LNCaP clone FGC (cell line): ENCODE measurements at regions not wholly inside any gene's neighbourhood (a gene's known extent, or its start where the extent isn't known, plus 50 kb on each side); places are given as distances from the start of the nearest gene placed in this dataset.

Experiments
- DNase-seq: peaks from one replicate; pipeline ENCODE4 v3.0.0-alpha.2; 2011; ENCODE audit warnings: low read depth
- H3K4me3 ChIP-seq: 2 replicates; pipeline ENCODE4 v1.5.1; 2011; ENCODE audit warnings: mild to moderate bottlenecking, low read depth, low read length, control low read depth
- CTCF ChIP-seq: IDR thresholded peaks from 2 replicates; pipeline ENCODE4 v1.5.1; 2012; ENCODE audit warnings: mild to moderate bottlenecking; ENCODE audit not compliant: control insufficient read depth, insufficient read depth; ENCODE audit errors: extremely low read depth

GRCh38 chr18:4821801-4822200, 366.7 kb upstream of the DLGAP1 start:
- no peak for DNase-seq
- no peak for TF ChIP-seq CTCF

GRCh38 chr18:4817665-4818064, 362.6 kb upstream of the DLGAP1 start:
- H3K4me3 ChIP-seq: no peak overlapping the region
- TF ChIP-seq CTCF: no peak
- DNase-seq: no peak

More at GRCh38 chr18:4821801-4822200, 366.7 kb upstream of the DLGAP1 start:
- no peak overlapping the region for H3K4me3 ChIP-seq

GRCh38 chr18:4813708-4814107, 358.6 kb upstream of the DLGAP1 start:
- no peak for TF ChIP-seq CTCF
- H3K4me3 ChIP-seq: no peak overlapping the region
- no peak for DNase-seq

GRCh38 chr18:4808891-4809290, 353.8 kb upstream of the DLGAP1 start:
- DNase-seq: no peak
- no peak overlapping the region for H3K4me3 ChIP-seq
- no peak for TF ChIP-seq CTCF

GRCh38 chr18:4807604-4808293, 352.6 kb upstream of the DLGAP1 start:
- no peak for DNase-seq
- H3K4me3 ChIP-seq: no peak overlapping the region
- no peak for TF ChIP-seq CTCF

GRCh38 chr18:4806331-4806730, 351.2 kb upstream of the DLGAP1 start:
- no peak for DNase-seq
- no peak overlapping the region for H3K4me3 ChIP-seq
- TF ChIP-seq CTCF: no peak

GRCh38 chr18:4802296-4802695, 347.2 kb upstream of the DLGAP1 start:
- no peak for DNase-seq
- TF ChIP-seq CTCF: no peak
- H3K4me3 ChIP-seq: no peak overlapping the region
